ENCODE measurements at regions not wholly inside any gene's neighbourhood (a gene's known extent, or its start where the extent isn't known, plus 50 kb on each side); places are given as distances from the start of the nearest gene placed in this dataset.
A peak's percentile ranks its signal among the peaks of the same experiment; 100 is the strongest.
"Not testable (repeated sequence)": the region's sequence is repeated elsewhere in the genome, so short reads cannot be mapped to it uniquely, and the experiment has no call there.

DNA sequence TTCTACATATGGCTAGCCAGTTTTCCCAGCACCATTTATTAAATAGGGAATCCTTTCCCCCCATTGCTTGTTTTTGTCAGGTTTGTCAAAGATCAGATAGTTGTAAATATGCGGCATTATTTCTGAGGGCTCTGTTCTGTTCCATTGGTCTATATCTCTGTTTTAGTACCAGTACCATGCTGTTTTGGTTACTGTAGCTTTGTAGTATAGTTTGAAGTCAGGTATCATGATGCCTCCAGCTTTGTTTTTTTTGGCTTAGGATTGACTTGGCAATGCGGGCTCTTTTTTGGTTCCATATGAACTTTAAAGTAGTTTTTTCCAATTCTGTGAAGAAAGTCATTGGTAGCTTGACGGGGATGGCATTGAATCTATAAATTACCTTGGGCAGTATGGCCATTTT lies 60.0 kb upstream of the GPC3 start:
- not testable (repeated sequence) for DNase-seq (ENCODE audit: low spot score)

DNA sequence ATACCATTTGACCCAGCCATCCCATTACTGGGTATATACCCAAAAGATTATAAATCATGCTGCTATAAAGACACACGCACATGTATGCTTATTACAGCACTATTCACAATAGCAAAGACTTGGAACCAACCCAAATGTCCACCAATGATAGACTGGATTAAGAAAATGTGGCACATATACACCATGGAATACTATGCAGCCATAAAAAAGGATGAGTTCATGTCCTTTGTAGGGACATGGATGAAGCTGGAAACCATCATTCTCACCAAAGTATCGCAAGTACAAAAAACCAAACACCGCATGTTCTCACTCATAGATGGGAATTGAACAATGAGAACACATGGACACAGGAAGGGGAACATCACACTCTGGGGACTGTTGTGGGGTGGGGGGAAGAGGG lies 81.7 kb upstream of the GPC3 start:
- DNase-seq (ENCODE audit: low spot score) = not testable (repeated sequence)

DNA sequence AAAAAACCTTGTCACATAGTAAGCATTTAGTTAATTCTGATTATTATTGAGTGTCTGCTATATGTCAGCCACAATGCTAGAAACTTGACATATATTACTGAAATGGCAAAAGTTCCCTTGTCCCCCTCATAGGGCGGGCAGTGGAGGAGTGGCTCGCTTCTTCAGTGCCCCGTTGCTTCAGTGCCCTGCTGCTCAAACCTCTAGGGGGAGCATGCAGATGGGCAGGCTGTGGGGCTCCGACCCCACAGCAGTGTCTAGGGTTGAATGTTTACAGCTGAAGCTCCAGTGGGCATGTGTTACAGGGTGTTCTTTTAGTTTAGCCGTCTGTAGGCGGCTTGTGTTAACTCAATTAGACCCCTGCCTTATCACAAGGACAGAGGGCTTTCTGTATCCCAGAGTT lies 86.5 kb upstream of the GPC3 start:
- not testable (repeated sequence) for DNase-seq (ENCODE audit: low spot score)

GRCh38 chrX:134073341-134073740 lies 87.9 kb upstream of the GPC3 start:
- no peak for DNase-seq (ENCODE audit: low spot score)

- DNase-seq (ENCODE audit: low spot score) = no peak
Observed at GRCh38 chrX:134074151-134074550, 88.8 kb upstream of the GPC3 start.

- no peak for DNase-seq (ENCODE audit: low spot score)
Observed at GRCh38 chrX:134075894-134076718, 90.7 kb upstream of the GPC3 start.

DNA sequence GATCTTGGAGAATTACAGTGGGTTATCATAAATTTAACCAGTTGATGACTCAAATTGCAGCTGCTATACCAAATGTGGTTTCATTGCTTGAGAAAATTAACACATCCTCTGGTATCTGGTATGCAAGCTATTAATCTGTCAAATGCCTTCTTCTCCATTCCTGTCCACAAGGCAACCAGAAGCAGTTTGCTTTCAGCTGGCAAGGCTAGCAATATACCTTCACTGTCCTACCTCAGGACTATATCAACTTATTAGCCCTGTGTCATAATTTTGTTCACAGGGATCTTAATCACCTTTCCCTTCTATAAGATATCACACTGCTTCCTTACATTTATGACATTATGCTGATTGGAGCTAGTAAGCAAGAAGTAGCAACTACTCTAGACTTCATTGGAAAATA lies 110.0 kb upstream of the GPC3 start:
- no peak for DNase-seq (ENCODE audit: low spot score)

DNA sequence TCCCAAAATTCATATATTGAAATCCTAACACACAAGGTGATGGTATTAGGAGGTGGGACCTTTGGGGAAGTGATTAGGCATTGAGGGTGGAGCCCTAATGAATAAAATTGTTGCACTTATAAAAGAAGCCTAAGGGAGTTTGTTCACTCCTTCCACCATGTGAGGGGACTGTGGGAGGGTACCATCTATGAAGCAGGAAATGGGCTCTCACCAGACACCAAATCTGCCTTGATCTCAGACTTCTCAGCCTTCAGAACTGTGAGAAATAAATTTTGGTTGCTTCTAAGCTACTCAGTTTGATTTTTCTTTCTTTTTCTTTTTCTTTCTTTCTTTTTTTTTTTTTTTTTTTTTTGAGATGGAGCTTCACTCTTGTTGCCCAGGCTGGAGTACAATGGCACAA lies 116.2 kb upstream of the GPC3 start:
- DNase-seq (ENCODE audit: low spot score) = no peak

- DNase-seq (ENCODE audit: low spot score) = no peak
Observed at GRCh38 chrX:134115270-134115669, 121.7 kb upstream of the CCDC160 start.

DNA sequence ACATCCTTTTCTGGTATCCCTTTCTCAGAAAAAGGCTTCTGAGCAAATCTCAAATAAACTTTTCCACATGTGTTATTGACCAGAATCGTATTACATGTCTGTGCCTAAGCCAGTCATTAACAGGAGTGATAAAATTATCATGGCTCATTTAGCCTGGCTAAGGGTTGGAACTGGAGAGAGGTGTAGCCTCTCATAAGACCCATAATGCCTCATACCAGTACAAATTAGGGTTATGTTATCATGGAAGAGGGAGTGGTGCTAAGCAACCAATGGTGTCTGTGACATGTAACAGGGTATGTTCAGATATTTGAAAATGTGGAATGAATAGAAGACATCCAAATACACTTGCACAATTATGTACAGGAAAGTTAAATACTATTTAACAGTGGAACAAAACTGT lies 99.6 kb upstream of the CCDC160 start:
- no peak for DNase-seq (ENCODE audit: low spot score)

DNA sequence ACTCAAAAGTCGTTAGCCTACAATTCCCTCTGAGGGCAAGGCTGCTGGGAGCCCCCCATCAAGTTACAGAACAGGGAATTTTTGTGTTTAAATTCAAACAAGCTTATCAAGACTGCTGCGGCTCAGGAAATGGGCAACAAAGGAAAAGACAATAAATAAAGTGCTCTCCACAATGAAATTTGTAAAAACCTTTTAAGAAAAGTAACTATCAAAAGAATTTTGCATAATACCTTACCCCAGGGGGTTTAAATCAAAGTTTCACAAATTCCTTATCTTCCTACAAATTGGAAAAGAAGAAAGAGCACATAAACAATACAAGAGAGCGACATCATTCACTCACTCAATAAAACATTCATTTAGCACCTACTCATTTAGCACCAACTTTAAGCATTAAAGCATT lies 97.9 kb upstream of the CCDC160 start:
- DNase-seq (ENCODE audit: low spot score) = no peak

GRCh38 chrX:134144231-134144630 lies 92.8 kb upstream of the CCDC160 start:
- DNase-seq (ENCODE audit: low spot score) = peak; percentile 8

- DNase-seq (ENCODE audit: low spot score) = no peak
Observed at GRCh38 chrX:134146493-134146892, 90.5 kb upstream of the CCDC160 start.

DNA sequence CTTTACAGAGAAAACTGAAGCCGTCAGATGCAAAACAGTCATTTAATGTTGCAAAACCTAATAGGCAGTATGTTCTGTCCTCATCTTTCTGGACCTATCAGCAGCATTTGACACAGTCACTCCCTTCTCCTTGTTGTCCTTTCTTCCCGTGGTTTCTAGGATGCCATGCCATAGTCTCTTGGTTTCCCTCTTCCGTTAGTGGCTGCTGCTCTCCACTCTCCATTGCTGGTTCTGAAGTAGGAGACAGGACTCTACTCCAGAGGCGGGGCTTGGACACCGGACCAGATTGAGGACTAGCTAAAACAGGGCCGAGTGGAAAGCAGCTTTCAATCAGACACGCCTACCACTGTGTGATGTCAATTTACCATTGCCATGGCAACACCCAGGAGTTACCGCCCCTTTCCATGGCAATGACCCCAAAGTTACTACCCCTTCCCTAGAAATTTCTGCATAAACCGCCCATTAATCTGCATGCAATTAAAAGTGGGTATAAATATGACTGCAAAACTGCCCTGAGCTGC lies 88.8 kb upstream of the CCDC160 start:
- no peak for DNase-seq (ENCODE audit: low spot score)

- DNase-seq (ENCODE audit: low spot score) = no peak
Observed at GRCh38 chrX:134158821-134159512, 78.0 kb upstream of the CCDC160 start.

GRCh38 chrX:134161162-134161561 lies 75.8 kb upstream of the CCDC160 start:
- DNase-seq (ENCODE audit: low spot score) = no peak

- no peak for DNase-seq (ENCODE audit: low spot score)
Observed at GRCh38 chrX:134162032-134162431, 75.0 kb upstream of the CCDC160 start.

DNA sequence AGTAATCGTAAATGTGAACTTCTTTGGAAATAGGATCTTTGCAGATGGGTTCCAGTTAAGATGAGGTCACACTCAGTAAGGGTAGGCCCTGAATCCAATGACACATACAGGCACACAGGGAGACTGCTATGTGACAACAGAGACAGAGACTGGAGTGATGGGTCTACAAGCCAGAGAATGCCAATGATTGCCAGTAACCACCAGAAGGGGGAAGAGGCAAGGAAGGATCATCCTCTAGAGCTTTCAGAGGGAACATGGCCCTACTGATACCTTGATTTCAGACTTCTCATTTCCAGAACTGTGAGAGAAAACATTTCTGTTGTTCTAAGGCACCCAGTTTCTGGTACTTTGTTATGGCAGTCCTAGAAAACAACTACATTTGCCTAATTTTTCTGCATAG lies 73.1 kb upstream of the CCDC160 start:
- no peak for DNase-seq (ENCODE audit: low spot score)

GRCh38 chrX:134167591-134168203 lies 69.3 kb upstream of the CCDC160 start:
- no peak for DNase-seq (ENCODE audit: low spot score)

GRCh38 chrX:134171661-134172587 lies 65.1 kb upstream of the CCDC160 start:
- peak; percentile 25 for DNase-seq (ENCODE audit: low spot score)

GRCh38 chrX:134172588-134173259 lies 64.3 kb upstream of the CCDC160 start:
- DNase-seq (ENCODE audit: low spot score) = no peak
